ENCODE measurements at regions not wholly inside any gene's neighbourhood (a gene's known extent, or its start where the extent isn't known, plus 50 kb on each side); places are given as distances from the start of the nearest gene placed in this dataset.

GRCh38 chr11:116065986-116066385, 561.8 kb upstream of the CADM1 start:
- WGBS, 2 donors: 81 to 86% methylated on average over 8 of the region's 8 CpGs
- Histone ChIP-seq H3K27ac (no peak overlapping the region), H3K4me1 (peaks cover 0 to 4% (median 0%) of the 10 kb centered on the region in 3 donors), H3K4me3 (no peak overlapping the region), H3K9me3 (no peaks in the 10 kb centered on the region), H3K27me3 (peaks cover 0 to 12% (median 0%) of the 10 kb centered on the region in 4 donors), H3K36me3 (no peaks in the 10 kb centered on the region)
- intact Hi-C loops (cut with DNase I): no loop called here
- DNase-seq: no peak
- no peak for TF ChIP-seq CTCF (IDR thresholded peaks at IDR 0.05)
- no peak for TF ChIP-seq POLR2A (IDR thresholded peaks at IDR 0.05)

GRCh38 chr11:116065191-116065895, 561.1 kb upstream of the CADM1 start:
- Histone ChIP-seq H3K36me3 (no peaks in the 10 kb centered on the region), H3K27ac (no peak overlapping the region), H3K4me1 (peaks cover 0 to 4% (median 0%) of the 10 kb centered on the region in 3 donors), H3K9me3 (no peaks in the 10 kb centered on the region), H3K4me3 (no peak overlapping the region), H3K27me3 (peaks cover 0 to 12% (median 0%) of the 10 kb centered on the region in 4 donors)
- no peak for DNase-seq
- WGBS, 2 donors: 82 to 90% methylated on average over 8 to 10 of the region's 10 CpGs
- intact Hi-C loops (cut with DNase I): no loop called here
- TF ChIP-seq CTCF (IDR thresholded peaks at IDR 0.05) (no peak), POLR2A (IDR thresholded peaks at IDR 0.05) (no peak)

- Histone ChIP-seq H3K9me3 (no peaks in the 10 kb centered on the region), H3K27ac (no peak overlapping the region), H3K4me1 (peaks cover 0 to 4% (median 0%) of the 10 kb centered on the region in 3 donors), H3K4me3 (no peak overlapping the region), H3K27me3 (peaks cover 0 to 12% (median 0%) of the 10 kb centered on the region in 4 donors), H3K36me3 (no peaks in the 10 kb centered on the region)
- 38 to 44% methylated on average over 8 to 11 of the region's 11 CpGs for WGBS, 2 donors
- intact Hi-C loops (cut with DNase I): no loop called here
- TF ChIP-seq POLR2A (IDR thresholded peaks at IDR 0.05) (no peak), CTCF (IDR thresholded peaks at IDR 0.05) (no peak)
- DNase-seq: no peak
Observed at GRCh38 chr11:116062490-116063171, 558.4 kb upstream of the CADM1 start.

- TF ChIP-seq CTCF (IDR thresholded peaks at IDR 0.05): no peak
- TF ChIP-seq POLR2A (IDR thresholded peaks at IDR 0.05): no peak
- H3K27me3 ChIP-seq: peaks cover 0 to 12% (median 0%) of the 10 kb centered on the region in 4 donors
- intact Hi-C loops (cut with DNase I): no loop called here
- 62% methylated on average over 4 of the region's 4 CpGs for WGBS, 2 donors
- no peak overlapping the region for H3K27ac ChIP-seq
- no peak overlapping the region for H3K4me3 ChIP-seq
- H3K36me3 ChIP-seq: no peaks in the 10 kb centered on the region
- no peaks in the 10 kb centered on the region for H3K9me3 ChIP-seq
- H3K4me1 ChIP-seq: peaks cover 0 to 4% (median 0%) of the 10 kb centered on the region in 3 donors
- no peak for DNase-seq
Observed at GRCh38 chr11:116062129-116062489, 557.9 kb upstream of the CADM1 start.

GRCh38 chr11:116061322-116061721, 557.1 kb upstream of the CADM1 start:
- no peak for TF ChIP-seq POLR2A (IDR thresholded peaks at IDR 0.05)
- no peak for TF ChIP-seq CTCF (IDR thresholded peaks at IDR 0.05)
- 72 to 85% methylated on average over 4 of the region's 4 CpGs for WGBS, 2 donors
- H3K36me3 ChIP-seq: no peaks in the 10 kb centered on the region
- no peak overlapping the region for H3K27ac ChIP-seq
- DNase-seq: no peak
- H3K4me3 ChIP-seq: no peak overlapping the region
- H3K9me3 ChIP-seq: no peaks in the 10 kb centered on the region
- peaks cover 0 to 4% (median 0%) of the 10 kb centered on the region in 3 donors for H3K4me1 ChIP-seq
- intact Hi-C loops (cut with DNase I): no loop called here
- H3K27me3 ChIP-seq: peaks cover 0 to 12% (median 0%) of the 10 kb centered on the region in 4 donors

Data from esophagus squamous epithelium (tissue), 5 donors.